Stimulated activated CD4-positive, alpha-beta T cell treated with anti-CD3 and anti-CD28 coated beads, Interleukin-4, amount 100 ng/mL, for 1 hour (primary cell): ENCODE measurements at regions not wholly inside any gene's neighbourhood (a gene's known extent, or its start where the extent isn't known, plus 50 kb on each side); places are given as distances from the start of the nearest gene placed in this dataset.

Source experiments
- DNase-seq: peaks from one replicate; pipeline ENCODE4 v3.0.0-alpha.2; 2020

DNA sequence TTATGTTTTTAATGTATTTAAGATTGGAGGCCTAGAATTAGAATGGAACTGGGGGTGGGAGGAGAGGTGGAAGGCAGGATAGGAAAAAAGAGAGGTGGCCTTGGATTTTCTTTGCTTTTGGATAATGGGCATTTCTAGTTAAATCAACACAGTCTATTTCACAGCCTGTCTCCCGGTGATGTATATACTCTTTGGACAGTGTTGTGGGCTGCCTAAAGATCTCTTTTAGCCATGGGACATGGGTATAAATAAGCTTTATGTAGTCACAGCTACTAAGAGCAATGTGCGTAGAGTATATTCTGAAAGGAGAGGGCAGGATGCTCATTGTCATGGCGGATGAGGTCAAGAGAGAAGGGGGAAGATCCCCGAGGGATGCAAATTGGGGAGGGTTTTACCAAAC is 1084.4 kb upstream of the RBFOX1 start:
- no peak for DNase-seq

DNA sequence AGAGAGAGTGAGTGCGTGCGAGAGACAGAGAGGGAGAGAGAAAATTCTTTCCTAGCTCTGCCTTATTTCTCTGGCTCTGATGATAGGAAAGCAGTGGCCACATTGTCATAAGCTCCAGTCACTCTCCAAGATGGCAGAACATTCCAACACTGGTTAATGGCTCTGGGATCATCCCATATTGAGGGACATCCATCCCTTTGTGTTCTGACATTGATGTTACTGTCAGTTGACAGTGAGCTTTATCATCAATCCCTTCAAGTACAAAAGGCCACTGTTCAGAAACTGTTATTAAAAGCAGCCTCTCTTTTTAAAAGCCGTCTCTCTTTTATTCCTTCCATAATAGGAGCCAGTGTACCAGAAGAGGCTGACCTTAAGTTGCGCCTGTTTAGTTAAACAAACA is 1084.9 kb upstream of the RBFOX1 start:
- no peak for DNase-seq

DNA sequence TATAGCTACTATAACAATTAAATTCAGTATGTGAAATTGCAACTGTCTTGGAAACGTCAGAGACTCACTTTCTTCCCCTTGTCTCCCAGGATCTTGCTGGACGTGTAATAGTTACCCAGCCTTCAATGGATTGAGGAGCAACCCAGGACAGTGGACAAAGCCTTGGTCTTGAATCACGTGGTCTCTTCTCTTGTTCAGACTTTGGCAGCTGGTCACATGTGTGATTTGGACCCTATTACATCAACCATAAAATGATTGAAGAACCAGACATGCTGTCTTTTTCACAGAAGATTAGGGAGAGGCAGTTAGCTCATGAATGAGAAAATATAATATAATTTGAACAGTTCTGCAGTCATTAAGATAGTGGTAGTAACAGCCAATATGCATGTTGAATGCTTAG is 1085.5 kb upstream of the RBFOX1 start:
- no peak for DNase-seq

DNA sequence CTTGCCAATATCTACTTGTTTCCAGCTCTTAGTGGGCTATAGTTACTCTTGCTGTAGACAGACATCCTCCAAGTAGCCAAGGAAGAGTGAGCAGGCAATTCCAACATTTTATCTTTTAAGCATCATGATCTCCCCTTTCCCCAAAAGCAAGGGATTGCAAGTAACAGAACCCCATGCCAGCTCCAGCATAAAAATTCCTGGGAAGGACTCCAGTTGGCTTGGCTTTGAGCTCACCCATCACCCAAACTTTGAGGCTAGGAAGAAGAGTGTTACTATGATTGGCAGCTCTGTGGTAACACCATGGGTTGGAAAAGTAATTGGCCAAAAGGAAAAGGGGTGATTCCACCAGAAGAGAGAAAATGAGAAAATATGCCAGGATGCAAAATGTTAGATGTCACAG is 1086.4 kb upstream of the RBFOX1 start:
- DNase-seq: no peak

DNA sequence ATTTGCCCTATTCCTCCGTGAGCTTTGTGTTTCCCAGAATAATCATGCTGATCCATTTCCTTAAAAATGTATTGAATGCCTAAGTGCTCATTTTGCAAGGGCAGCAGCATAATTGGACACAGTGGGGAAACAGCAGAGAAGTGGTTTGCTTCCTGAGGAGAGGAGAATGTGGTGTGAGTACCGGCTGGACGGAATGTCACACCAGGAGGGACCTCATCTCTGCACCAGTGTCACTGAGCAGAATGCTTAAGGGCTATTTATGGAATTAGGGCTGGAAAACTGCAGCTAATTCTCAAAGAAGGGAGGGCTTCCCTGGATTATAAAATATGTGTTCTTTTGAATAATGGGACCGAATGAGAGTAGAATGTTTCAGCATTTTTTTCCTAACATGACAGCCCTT is 1100.6 kb upstream of the RBFOX1 start:
- DNase-seq: no peak

DNA sequence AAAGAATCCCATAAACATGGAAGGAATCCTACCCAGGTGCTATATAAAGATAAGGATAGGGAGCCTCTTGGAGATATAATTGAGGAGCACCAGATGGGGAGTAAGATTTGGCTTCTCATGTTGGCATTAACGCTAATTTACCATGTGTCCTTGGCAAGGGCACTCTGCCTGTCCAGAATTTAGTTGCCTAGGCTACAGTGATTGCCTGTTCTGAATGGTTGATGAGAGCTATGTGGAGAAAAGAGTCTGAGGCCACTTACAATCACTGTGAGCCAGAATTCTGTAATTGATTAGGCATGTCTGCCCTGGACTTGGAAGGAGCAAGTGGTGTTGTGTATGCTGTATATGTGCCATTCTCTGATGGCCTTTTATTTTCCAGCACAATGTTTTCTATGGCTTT is 1101.2 kb upstream of the RBFOX1 start:
- no peak for DNase-seq

DNA sequence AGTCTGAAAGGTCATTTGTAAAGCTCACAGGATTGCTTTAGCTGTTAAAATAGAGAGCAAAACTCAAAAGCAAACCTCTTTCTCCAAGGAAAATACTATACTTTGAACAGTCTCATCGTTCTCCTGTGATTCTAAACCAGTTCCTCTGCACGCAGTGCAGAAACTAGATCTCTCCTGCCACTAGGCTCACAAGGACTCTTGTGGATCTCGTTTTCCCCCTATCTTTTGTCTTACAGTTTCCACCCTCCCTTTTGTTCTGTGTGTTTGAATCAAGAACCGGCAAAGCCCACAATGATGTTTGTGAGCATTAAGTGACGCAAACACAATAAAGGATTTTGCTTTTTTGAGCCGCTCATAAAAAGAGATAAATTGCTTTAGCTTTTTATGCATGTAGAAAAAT is 1103.5 kb upstream of the RBFOX1 start:
- no peak for DNase-seq

DNA sequence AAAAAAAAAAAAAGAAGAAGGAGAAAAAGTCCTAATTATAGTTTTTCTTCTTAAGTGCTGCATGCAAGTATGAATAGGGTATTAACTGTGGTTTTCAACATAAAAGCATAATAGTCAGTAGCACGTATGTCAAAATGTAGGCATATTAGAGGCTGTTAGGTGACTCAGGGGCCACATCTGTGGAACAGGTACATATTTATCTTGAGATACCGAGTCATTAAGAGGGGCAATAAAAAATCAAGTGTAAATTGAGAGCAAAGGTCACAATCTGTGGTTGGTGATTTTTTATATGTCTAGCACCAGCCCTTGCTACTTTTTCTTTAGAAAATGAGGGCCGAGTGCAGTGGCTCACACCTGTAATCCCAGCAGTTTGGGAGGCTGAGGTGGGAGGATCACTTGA is 1113.8 kb upstream of the RBFOX1 start:
- no peak for DNase-seq

DNA sequence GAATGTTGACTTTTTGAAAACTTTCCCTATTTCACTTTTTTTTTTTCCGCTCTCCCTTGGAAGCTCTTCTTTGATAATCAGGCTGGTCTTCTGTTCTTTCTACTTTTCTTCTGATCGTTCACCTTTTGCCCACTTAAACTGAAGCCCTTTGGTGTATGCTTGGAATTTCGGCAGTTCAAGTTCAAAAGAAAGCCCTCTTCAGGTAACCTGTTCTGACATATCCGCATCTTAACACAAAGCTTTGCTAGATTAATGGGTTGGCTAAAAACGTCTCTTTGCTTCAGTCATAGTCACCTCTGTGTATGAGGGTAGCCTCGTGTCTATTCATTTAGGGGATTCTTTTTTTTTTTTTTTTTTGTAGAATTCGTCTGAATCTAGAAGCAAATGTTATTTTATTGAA is 1115.8 kb upstream of the RBFOX1 start:
- no peak for DNase-seq

DNA sequence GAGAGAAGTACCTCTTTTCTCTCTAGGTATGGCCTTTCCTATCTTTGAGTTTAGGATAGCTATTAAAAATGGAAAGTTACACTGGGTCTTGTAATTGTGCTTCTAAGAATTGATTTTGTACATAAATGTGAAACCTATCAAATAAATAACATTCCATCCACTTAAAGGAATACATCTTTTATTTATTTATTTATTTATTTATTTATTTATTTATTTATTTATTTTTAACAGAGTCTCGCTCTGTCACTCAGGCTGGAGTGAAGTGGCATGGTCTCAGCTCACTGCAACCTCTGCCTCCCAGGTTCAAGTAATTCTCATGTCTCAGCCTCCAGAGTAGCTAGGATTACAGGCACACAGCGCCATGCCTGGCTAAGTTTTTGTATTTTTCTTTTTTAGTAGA is 1114.0 kb upstream of the EEF2KMT start:
- DNase-seq: no peak

DNA sequence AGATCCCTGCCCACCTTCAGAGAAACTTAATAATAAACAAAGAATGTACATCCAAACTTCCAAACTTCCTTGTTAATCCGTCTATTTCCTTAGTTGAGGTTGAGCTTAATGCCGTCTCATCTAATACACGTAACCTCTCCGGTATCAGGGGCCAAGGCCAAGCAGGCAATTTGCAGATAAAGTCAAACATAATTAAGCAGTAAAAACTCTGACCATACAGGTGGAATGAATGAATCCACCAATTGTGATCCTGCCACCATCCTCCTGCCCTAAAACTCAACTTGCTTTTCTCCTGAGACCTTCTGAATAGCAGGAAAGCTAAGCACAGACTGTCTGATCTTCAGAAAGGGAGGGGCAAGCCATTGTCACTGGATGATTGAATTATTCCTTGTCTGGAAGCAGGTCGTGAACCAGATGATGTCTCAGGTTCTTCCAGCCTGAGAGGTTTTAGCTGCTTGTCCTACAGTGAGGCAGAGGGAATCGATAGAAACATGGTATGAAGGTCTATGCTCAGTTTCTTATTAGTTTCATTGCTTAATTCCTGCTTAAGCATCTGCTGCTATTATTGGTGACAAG is 1111.8 kb upstream of the EEF2KMT start:
- no peak for DNase-seq

DNA sequence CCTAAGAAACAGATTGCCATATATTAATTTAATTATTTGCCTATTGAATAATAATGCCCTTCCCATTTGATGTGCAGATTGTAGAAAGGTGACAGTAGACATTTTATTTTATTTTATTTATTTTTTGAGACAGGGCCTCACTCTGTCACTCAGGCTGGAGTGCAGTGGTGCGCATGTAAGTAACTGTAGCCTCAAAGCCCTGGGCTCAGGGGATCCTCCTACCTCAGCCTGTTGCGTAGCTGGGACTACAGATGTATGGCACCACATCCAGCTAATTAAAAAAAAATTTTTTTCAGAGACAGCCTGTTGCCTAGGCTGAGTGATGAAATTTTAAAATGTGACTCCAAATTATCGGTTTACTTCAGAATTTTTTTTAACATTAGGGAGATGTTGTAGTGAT is 1110.0 kb upstream of the EEF2KMT start:
- DNase-seq: no peak

DNA sequence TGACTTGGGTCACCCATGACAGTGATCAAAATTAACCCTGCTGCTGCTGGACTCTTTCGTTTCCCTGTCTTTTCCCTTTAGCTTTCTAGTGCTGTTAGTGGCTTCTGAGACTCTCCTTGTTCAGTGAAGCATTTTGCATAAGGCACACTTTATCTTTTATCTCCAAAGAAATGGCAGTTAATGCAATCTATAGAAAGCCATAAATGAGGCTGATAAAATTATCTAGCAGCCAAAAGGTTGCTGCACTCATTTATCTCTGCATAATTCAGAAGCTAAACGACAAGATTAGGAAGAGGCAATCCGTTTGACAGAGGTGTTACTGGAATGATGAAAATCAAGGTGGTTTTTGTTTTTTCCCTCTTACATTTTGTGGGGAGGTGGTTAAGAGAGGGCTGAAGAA is 1109.5 kb upstream of the EEF2KMT start:
- DNase-seq: no peak

DNA sequence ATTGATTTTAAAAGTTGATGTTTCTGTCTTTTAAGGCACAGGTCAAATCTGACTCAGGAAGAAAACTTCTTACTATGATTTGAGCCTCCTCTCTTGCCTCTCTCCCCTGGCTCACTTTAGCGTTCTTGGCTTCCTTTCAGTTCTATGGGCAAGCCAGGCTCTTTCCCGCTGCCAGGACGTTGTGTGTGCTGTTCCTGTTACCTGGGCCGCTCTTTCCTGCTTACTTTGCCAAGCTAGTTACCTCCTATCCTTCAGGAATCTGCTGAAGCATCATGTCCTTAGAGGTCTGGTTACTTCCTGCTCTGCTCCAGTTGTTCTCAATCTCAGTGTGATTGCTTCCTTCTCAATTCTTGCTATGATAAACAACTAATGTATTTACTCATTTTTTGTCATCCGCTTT is 1108.5 kb upstream of the EEF2KMT start:
- DNase-seq: no peak

DNA sequence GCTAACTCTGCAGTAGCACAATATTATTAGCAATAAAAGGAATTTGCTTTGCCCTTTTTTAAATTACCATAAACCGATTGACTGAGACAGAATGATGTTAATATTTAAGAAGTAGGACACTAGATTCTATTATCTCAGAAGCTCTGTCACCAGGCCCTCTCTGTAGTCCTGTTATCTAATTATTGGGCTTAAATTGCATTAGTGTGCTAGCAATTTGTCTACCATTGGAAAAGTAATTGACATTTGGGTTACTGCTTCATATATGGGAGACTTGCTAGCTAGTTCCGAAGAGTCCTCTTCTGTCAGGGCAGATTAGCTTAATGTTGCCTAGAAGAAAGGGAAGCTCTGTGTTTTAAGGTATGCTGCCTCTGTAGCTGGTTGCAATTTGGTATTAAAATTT is 1107.3 kb upstream of the EEF2KMT start:
- DNase-seq: no peak

DNA sequence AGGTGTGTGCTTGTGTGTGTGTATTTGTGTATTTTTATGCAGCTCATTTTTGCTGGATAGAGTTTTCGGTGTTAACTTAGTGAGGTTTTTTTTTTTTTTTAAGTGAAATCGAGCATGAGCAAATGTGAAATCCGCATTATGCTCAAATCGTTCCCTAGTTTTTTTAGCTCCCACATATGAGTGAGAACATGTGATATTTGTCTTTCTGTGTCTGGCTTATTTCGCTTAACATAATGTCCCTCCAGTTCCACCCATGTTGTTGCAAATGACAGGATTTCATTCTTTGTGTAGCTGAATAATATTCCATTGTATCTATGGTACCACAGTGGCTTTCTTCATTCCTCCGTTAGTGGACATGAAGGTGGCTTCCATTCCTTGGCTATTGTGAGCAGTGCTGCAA is 1103.3 kb upstream of the EEF2KMT start:
- no peak for DNase-seq

DNA sequence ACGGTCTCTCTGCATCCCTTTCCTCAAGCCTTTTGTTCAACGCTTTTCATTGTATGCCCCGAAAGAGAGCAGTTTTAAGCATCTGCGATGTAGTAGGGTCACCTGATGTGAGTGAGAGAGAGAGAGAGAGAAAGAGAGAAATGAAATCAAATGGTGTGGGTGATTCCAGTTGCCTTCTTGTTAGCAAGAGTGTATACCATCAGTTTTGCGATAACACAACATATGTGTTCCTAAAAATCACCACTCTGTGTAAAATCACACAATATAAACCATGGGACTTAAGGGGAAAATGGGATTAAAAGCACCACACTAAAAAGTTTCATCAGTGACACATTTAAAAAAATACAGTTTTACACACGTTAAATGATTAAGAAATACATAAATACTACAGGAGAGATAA is 1102.7 kb upstream of the EEF2KMT start:
- no peak for DNase-seq

DNA sequence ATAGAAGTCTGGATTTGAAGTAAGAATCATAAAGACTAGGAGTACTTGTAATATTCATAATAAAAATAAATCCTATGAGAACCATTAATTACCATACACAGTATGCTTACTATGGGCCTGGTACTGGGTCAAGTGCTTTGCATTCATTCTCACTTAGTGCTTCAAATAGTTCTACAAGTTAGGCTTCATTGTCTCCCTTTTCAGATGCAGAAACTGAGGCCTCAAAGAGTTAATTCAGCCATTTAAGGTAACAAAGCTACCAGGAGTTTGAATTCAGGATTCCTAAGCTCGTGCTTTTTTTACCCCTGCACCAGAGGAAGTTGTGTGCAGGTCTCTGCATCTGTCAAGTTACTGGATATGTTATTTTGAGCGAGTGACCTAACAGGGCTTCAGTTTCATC is 1098.4 kb upstream of the EEF2KMT start:
- DNase-seq: no peak

DNA sequence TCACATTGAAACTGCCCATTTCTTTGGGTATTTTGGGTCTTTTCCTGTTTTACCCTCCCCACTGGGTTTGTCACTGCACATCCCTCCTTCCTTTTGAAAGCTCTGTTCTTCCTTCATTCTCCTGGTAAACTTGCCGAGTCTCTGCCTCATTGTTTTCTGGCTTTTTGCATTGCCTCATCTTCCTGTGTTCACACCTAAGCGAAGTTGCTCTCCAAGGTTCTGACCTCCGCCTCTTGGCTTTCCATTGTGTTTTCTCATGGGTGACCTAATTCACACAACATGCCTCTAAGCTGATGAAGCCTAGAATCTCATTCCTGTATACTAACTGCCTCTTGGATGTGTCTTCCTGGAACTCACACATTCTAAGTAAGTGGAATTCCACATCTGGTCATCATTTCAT is 1096.1 kb upstream of the EEF2KMT start:
- no peak for DNase-seq

DNA sequence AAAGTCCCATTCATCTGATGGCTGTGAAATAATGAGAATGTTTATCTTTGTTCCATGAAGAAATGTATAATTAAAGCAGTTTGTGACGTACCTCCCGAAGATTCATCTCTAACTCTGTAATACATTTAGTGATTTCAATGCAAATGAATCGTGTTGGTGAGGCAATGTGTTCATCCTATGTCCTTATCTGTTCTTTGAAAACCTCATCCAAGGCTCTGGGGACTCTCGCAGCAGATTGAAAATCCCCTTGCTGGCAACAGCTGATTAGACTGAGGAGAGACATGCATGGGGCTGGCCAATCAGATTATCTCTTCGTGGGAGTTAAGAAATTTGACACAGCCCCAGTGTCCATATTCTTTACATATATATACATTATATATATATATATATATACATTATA is 1095.4 kb upstream of the EEF2KMT start:
- no peak for DNase-seq

DNA sequence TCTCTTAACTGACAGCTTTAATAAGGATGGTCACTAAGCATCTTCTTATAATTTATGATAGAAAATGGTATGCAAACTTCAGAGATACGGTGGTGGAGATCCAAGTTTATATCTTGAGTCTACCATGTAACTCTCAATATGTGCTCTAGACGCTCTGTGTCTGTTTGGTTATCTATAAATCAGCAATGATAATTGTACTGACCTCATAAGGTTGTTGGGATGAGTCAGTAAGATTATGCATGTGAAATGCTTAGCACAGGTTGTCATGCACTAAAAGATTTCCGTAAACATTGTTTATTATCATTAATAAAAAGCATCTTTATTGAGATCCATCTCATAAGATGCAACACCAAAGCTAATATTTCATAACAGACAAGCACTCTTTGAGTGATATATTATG is 1094.9 kb upstream of the EEF2KMT start:
- DNase-seq: no peak

DNA sequence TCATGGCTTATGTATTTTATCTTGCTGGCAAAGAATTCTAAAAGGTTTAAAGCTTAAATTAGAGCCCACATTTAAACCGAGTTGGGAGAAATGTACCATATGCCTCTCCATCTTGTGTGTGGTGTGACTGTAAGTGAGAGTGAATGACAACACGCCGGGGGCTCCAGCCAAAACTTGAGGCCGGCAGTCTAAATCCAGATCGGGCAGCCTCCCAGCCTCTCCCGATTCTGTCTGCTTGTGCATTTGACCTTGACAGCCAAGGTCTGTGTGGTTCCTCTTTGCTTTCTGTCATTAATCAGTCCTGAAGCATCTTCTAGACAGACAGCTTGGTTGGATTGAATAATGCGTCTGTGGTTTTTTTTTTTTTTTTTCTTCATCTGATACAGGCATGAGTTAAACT is 1093.2 kb upstream of the EEF2KMT start:
- DNase-seq: no peak

DNA sequence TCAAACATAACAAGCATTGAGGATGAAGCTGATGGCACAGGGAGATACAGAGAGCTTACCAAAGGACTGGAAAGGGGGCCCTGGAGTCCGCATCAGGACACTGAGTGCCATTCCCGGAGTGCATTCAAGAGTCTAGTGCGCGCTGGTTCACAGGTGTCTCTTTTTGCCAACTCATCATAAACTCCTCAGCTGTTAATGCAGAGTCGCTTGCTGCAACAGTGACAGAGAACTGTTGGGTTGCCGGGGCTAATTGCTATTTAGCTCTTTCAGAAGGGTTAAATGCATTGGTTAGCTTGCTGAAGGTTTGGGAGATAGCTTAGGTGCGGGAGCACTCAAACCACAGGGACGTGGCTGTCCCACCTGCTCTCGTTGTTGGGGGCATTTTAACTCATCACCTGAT is 1091.6 kb upstream of the EEF2KMT start:
- DNase-seq: no peak

DNA sequence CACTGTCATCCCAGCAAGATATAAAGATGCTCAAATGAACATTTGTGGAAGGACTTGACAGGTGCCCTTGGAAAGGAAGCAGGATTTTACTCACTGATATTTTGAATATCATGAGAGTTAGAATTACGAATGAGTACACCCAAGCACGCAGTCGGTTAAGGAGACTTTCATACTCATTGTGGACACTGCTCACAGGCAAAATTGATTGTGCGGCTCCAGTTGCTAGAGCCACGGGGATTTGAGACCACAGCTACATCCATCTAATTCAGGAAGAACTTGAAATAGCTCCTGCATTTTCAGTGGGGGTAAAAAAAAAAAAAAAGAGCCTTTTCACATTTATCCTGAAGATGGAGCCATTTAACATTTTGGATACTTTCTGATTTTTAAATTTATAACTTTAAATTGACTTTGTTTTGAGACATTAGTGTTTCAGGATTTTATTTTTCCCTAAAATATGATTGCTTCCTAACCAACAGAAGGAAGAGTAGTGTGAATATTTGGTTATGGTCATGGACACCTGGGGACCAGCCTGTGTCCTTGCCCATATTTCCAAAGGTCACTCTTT is 1080.1 kb upstream of the EEF2KMT start:
- no peak for DNase-seq

DNA sequence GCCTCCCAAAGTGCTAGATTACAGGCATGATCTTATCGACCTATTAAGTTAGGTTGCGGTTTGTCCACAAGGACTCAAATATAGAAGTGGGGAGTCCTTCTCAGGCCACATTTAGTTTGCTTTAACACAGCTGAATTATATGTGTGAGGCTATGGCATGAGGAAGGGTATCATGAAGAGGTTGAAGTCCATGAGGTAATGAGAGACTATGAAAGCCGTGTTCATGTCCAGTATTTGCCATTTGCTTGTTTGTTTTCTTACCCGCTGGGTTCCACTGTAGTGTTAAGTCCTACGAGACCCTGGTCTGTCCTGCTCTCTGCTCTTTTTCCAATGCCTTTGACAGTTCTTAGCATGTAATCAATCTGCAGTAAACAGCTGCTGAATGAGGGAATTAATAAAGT is 1072.4 kb upstream of the EEF2KMT start:
- no peak for DNase-seq
